ENCODE measurements at regions not wholly inside any gene's neighbourhood (a gene's known extent, or its start where the extent isn't known, plus 50 kb on each side); places are given as distances from the start of the nearest gene placed in this dataset.

- no peak for FAIRE-seq
Measured at GRCh38 chr3:177517906-177518305, 320.6 kb upstream of the TBL1XR1 start.

DNA sequence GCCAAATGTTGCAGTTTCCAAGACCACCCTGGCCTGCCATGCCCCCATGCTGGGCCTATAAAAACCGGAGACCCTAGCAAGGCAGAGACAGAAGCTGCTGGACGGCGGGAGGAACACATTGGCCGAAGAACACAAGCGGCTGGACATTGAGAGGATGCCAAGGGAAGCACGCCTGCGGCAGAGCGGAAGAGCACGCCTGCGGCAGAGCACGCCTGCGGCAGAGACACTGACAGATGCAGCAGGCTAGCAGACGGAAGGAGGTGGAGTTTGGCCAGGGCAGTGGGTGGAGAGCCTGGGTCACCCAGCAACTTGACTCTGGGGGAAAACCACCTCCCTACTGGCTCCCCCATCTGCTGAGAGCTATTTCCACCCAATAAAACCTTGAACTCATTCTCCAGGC lies 322.3 kb upstream of the TBL1XR1 start:
- no peak for FAIRE-seq

DNA sequence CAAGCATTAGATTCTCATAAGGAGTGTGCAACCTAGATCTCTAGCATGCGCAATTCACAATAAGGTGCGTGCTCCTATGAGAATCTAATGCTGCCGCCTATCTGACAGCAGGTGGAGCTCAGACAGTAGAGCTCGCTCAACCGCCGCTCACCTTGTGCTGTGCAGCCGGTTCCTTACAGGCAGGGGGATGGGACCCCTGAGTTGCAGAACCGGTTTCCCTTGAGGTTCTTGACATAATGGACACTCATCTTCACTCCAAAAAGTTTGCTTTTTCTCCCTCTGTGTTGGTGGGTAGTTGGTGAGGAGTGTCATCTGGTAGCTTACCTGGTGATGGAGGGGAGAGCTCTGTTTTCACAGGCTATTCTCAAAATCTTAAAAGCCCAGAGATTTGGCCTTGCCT lies 324.0 kb upstream of the TBL1XR1 start:
- no peak for FAIRE-seq

GRCh38 chr3:177522051-177522450 lies 324.8 kb upstream of the TBL1XR1 start:
- no peak for FAIRE-seq

GRCh38 chr3:177523067-177523675 lies 325.9 kb upstream of the TBL1XR1 start:
- FAIRE-seq = no peak

- no peak for FAIRE-seq
Measured at GRCh38 chr3:177523872-177524438, 326.7 kb upstream of the TBL1XR1 start.

GRCh38 chr3:177524742-177525141 lies 327.5 kb upstream of the TBL1XR1 start:
- FAIRE-seq = no peak

DNA sequence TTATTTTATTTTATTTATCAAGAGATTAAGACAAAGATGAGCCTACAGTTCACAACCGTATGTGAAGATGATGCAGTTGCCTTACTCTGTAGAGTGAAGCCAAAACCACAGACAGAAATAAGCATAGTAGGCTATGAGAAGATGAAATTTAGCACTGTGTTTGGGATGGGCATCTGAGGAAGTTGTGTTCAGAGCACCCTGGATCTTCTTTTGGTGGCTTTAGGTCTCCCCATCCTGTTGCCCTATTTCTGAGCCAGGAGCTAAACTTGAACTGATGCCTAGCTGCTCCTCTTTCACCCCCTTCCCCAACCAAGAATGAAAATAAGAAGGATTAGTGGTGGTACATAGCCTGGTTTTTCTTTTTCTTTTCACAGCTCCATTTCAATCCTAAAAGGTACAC lies 328.1 kb upstream of the TBL1XR1 start:
- no peak for FAIRE-seq

DNA sequence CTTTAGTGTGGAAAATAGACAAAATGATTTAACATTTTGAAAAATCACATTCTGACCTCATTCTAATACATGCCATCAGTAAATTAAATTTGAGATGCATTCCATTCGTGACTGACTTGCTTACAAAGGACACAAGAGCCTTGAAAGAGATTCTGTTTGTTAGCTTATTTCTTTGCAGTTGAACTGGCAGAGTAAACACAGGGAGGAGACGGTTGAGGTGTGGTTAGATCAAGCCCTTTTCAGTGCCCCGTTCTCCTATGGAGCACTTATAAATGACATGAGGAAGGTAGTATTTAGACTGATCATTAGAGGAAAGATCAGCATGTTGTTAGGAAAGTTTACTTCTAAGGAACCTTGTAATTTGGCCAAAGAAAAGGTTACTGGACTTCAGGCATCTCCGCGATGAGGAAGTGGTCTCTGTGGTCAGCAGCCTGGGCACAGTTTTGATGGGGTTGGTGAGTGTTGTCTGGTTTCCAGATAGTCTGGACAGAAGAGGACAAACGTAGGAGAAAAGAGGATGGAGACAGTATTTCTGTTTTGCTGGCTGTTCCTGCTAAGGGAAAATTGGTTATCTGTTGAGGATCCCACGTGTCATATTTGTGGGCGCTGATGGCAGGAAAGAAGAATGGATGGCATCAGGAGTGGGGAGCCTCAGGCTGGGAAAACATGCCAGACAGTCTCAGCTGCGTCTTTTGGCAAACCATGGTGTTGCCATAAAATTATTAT lies 328.9 kb upstream of the TBL1XR1 start:
- no peak for FAIRE-seq

DNA sequence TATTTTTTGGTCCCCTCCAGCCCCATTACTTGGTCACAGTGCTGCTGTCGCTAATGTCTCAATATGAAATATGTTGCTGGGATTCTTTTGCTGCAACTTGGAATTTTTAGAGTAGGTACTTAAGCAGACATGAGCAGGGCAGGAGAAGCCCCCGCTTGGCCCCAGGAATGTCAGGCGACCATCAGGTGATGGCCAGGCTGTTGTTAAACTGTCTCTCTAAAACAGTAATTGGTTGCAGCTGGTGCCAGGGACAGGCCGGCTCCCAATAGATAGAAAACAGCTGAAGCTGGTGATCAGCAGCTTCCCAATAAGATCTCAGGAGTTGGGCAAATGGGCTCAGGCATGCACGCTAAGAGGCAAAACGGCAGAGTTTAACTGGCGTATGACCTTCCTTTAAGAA lies 329.9 kb upstream of the TBL1XR1 start:
- FAIRE-seq = no peak

DNA sequence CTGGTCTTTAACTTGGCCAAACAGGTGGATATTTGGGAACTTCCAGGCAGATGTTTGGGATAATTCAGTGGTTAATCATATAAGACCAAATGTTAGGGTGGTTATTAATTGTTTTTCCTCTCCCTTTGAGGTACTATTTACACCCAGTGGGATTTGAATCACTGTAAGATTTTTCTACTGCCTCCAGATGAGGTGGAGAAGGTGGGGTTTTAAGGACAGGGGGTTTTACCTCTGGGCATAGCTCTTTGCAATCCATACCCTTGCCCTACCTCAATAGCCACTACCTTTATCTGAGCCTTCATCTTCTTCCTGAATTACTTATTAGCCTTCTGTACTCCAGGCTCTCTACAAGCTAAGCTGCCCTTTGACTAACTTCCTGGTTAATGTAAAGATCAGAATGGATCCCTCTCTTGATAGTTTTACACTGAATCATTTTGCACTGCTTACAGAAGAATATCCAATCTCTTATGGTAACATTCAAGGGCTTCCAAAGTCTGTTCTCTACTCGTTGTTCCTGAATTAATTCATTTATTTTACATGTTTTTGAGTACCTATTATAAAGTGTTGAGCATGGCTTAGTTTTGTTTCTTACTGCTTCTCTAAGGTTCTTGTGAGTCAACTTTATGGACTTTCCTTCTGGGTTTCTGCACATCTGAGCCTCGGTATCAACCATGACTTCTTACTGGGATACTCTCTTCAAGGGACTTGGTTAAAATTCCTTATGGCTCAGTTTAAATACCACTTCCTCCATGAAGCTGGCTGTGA lies 331.2 kb upstream of the TBL1XR1 start:
- no peak for FAIRE-seq

DNA sequence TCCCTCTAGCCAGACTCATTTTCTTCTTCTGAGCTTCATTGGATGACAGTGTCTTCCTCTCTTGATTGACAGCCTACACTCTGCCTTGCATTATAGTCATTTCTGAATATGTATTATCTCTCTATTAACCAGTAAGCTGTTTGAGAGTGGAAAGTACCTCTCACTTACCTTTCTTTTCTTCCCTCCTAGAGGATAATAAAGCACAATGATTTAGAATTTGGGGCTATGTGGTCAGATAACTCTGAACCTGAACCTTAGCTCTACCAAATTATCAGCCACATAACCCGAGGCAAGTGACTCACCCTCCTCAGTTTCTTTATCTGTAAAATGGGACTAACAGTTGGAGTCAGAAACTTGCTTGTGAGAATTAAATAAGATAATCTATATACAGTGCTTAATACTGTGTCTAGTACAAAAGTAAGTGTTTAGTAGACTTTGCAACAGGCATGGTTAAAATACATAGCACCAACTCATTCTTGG lies 331.8 kb upstream of the TBL1XR1 start:
- FAIRE-seq = no peak

DNA sequence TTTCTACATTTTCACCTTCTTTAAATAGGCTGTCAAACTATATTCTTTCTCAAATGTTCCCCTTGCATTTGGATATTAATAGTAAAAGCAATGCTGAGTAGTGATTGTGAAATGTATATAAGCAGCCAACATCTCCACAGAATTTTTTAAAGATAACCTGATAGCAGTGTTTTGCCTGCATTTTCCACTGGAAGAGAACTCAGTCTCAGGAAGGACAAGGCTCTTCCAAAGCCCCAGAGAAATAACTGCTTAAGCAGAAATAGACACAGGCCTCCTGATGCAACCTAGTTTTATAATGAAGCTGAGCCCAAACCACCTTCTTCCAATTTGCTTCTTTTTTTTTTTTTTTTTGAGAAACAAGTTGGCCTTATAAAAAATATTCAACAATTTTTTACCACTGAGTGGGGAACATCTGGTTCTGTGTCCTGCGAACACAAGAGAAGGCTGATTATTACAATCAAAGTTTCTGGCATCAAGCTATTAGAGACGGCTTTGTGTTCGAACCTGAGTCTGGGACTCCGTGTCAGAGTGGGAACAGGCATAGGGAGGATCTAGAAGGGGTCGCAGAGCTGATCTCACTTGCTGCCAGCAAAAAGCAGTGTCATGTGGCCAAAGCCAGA lies 332.5 kb upstream of the TBL1XR1 start:
- FAIRE-seq = no peak

DNA sequence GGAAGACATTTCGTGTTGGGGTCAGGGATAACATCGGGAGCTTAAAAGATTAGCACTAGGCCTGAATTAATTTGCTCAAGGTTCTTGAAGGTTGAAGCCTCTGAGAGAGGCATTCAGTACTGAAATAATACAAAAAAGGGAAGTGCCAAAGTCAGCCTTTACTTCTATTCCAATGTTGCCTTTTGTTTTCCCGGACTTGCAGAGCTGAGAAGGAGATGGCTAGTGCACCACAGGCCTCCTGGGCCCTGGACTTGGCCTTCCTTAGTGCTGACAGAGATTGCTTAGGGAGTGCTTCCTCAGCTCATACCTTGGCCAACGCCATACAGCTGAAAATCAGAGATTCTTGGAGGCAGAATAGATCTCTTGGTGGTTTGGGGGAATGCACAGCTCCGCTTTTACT lies 333.6 kb upstream of the TBL1XR1 start:
- FAIRE-seq = no peak

GRCh38 chr3:177536873-177537272 lies 339.6 kb upstream of the TBL1XR1 start:
- FAIRE-seq = no peak

GRCh38 chr3:177537612-177538011 lies 340.3 kb upstream of the TBL1XR1 start:
- no peak for FAIRE-seq

GRCh38 chr3:177538048-177538749 lies 340.9 kb upstream of the TBL1XR1 start:
- FAIRE-seq = no peak

DNA sequence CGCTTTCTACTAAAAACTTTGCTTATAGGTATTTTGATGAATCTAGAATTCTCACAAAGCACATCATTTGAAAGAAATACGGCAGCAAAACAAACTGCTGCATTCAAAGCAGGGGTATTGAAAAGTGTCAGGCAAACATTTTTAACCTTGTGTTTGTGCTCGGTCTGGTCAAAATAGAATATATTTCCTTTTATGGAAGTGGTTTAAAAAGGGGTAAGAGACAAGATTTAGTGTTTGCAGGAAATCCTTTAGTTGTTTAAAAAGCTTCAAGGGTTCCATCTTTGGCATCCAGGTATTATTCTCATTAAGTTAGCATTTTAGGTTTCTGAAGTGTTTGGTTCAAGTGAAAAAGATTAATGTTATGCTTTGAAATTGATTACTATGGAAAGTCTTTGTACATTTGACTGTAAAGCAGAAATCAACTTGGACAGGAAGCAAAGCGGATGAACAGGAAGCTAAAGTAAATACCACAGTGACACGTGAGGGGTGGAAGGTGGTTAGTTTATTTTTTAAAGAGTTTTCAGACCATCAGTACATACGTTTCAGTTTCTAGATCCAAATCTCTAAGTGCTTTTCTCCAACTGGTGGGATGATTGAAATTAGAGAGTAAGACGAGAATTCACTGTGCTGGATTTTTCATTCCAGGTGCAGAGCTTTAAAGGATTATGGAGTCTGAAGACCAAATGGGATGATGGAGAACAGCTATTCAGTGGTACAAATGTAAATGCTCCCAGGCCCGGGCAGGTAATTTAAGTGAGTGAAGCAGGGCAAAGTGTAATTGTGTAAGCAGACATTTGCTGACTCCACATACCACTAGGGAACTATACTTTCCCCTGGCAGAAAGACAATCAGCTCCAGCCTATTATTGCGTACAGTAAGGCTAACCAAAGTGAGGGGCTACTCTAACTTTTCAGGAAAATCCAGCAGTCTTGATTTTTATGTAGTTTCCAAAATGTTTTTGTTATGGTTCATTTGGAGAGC lies 341.8 kb upstream of the TBL1XR1 start:
- no peak for FAIRE-seq

DNA sequence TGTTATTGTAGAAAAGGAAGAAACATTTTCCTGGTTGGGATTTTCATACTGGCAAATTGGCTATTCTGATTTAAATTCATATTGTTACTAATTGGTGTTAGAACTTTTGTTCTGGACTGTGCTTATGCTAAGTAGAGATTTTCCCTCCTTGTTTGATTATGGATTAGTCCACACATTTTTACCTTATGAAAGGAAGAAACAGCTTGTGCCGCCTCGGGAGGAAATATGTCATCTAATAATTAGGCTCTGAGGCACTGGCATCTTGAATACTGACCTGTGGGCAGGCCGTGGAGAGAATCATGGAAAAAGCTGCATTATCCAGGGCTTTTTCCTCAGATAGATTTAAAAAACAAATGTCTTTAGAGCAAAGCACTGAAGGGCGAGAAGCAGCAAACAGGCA lies 344.3 kb upstream of the TBL1XR1 start:
- FAIRE-seq = no peak

DNA sequence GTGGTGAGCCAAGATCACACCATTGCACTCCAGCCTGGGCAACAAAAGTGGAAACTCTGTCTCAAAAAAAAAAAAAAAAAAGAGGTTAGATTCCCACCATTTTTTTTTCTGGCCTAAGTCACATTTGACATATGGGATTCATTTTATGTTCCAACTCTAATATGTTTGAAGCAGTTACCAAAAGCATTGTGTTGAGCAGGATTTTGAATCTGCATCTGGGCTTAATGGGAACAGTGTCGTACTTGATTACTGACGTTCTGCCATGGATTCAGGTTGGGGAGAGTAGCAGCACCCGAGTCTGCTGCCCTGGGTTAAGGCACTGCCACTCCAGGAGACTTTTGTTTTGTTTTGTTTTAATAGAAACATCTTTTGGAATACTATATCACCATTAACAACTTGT lies 348.7 kb upstream of the TBL1XR1 start:
- FAIRE-seq = no peak

- no peak for FAIRE-seq
Measured at GRCh38 chr3:177547711-177548350, 350.5 kb upstream of the TBL1XR1 start.
